Esophagus squamous epithelium (tissue), 4 donors: ENCODE measurements at regions not wholly inside any gene's neighbourhood (a gene's known extent, or its start where the extent isn't known, plus 50 kb on each side); places are given as distances from the start of the nearest gene placed in this dataset.

Experiments
- POLR2A ChIP-seq, 4 donors: fragments of 450-650 bp; IDR thresholded peaks; one replicate each; pipeline ENCODE4 v1.6.1; 2017; ENCODE audit warnings: antibody characterized with exemption in 4 of 4, mild to moderate bottlenecking in 4 of 4, moderate library complexity in 3 of 4
- TF ChIP-seq, protein P1 (sequence below), 6 experiments: fragments of 450-650 bp in 4 of 6; fragments of 200-600 bp in 2 of 6; sonication (generic) in 2 of 6; IDR thresholded peaks; one replicate each; pipeline ENCODE4 v1.5.1; 2016 to 2019; ENCODE audit warnings: antibody characterized with exemption in 6 of 6, mild to moderate bottlenecking in 4 of 6, moderate library complexity in 4 of 6

GRCh38 chr10:78575400-78575799 lies 493.4 kb upstream of the ZMIZ1 start:
- TF ChIP-seq, protein P1, sequence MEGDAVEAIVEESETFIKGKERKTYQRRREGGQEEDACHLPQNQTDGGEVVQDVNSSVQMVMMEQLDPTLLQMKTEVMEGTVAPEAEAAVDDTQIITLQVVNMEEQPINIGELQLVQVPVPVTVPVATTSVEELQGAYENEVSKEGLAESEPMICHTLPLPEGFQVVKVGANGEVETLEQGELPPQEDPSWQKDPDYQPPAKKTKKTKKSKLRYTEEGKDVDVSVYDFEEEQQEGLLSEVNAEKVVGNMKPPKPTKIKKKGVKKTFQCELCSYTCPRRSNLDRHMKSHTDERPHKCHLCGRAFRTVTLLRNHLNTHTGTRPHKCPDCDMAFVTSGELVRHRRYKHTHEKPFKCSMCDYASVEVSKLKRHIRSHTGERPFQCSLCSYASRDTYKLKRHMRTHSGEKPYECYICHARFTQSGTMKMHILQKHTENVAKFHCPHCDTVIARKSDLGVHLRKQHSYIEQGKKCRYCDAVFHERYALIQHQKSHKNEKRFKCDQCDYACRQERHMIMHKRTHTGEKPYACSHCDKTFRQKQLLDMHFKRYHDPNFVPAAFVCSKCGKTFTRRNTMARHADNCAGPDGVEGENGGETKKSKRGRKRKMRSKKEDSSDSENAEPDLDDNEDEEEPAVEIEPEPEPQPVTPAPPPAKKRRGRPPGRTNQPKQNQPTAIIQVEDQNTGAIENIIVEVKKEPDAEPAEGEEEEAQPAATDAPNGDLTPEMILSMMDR (IDR thresholded peaks at IDR 0.05) = no peak
- no peak for TF ChIP-seq POLR2A (IDR thresholded peaks at IDR 0.05)
